MM.1S (cell line): ENCODE measurements at regions not wholly inside any gene's neighbourhood (a gene's known extent, or its start where the extent isn't known, plus 50 kb on each side); places are given as distances from the start of the nearest gene placed in this dataset.

Source experiments
- DNase-seq: peaks from one replicate; pipeline ENCODE4 v3.0.0-alpha.2; 2015
- H2AFZ ChIP-seq: fragments of 300-600 bp; sonication (generic); 2 replicates; pipeline ENCODE4 v1.6.0; 2016; ENCODE audit warnings: antibody characterized with exemption, low read length
- H3F3A ChIP-seq: fragments of 300-600 bp; sonication (generic); 2 replicates; pipeline ENCODE4 v1.6.1; 2016; ENCODE audit warnings: mild to moderate bottlenecking, antibody characterized with exemption, low read length, moderate library complexity, mixed read lengths; ENCODE audit not compliant: insufficient read depth
- H3K27ac ChIP-seq: fragments of 300-600 bp; sonication (generic); 2 replicates; pipeline ENCODE4 v1.5.1; 2016; ENCODE audit warnings: mild to moderate bottlenecking, low read length
- H3K27me3 ChIP-seq: fragments of 300-600 bp; sonication (generic); replicated peaks from 2 replicates; pipeline ENCODE4 v1.6.0; 2016; ENCODE audit warnings: low read length; ENCODE audit not compliant: insufficient read depth
- H3K36me3 ChIP-seq: fragments of 300-600 bp; sonication (generic); replicated peaks from 2 replicates; pipeline ENCODE4 v1.6.1; 2016; ENCODE audit warnings: mild to moderate bottlenecking, low read length, mixed read lengths; ENCODE audit not compliant: insufficient read depth
- H3K4me1 ChIP-seq: fragments of 300-600 bp; sonication (generic); 2 replicates; pipeline ENCODE4 v1.6.1; 2016; ENCODE audit warnings: low read length, mixed read lengths
- H3K4me2 ChIP-seq: fragments of 300-600 bp; sonication (generic); 2 replicates; pipeline ENCODE4 v1.6.0; 2016; ENCODE audit warnings: low read depth, low read length
- H3K4me3 ChIP-seq: fragments of 300-600 bp; sonication (generic); 2 replicates; pipeline ENCODE4 v1.5.1; 2016; ENCODE audit warnings: low read length, mixed read lengths
- H3K79me2 ChIP-seq: fragments of 300-600 bp; sonication (generic); 2 replicates; pipeline ENCODE4 v1.6.1; 2016; ENCODE audit warnings: mixed run types, low read length, mixed read lengths
- H3K9ac ChIP-seq: fragments of 300-600 bp; sonication (generic); 2 replicates; pipeline ENCODE4 v1.6.1; 2016; ENCODE audit warnings: low read length, mixed read lengths
- H3K9me2 ChIP-seq: fragments of 300-600 bp; sonication (generic); replicated peaks from 2 replicates; pipeline ENCODE4 v1.6.1; 2016; ENCODE audit warnings: mild to moderate bottlenecking, low read length, mixed read lengths; ENCODE audit not compliant: insufficient read depth
- H3K9me3 ChIP-seq: fragments of 300-600 bp; sonication (generic); replicated peaks from 2 replicates; pipeline ENCODE4 v1.6.1; 2016; ENCODE audit warnings: mild to moderate bottlenecking, low read length, mixed read lengths; ENCODE audit not compliant: insufficient read depth
- H4K20me1 ChIP-seq: fragments of 300-600 bp; sonication (generic); 2 replicates; pipeline ENCODE4 v1.6.1; 2016; ENCODE audit warnings: mild to moderate bottlenecking, low read length, moderate library complexity, mixed read lengths; ENCODE audit not compliant: insufficient read depth
- CTCF ChIP-seq: fragments of 300-600 bp; sonication (generic); IDR thresholded peaks from 2 replicates; pipeline ENCODE4 v1.5.1; 2016; ENCODE audit warnings: antibody characterized with exemption, low read length, mixed read lengths
- EZH2 ChIP-seq: fragments of 300-600 bp; sonication (generic); optimal IDR thresholded peaks from 2 replicates; pipeline ENCODE3; 2017; ENCODE audit warnings: low read depth, mild to moderate bottlenecking, antibody characterized with exemption, low read length, mixed read lengths
- EZH2phosphoT487 ChIP-seq: fragments of 300-600 bp; sonication (generic); IDR thresholded peaks from 2 replicates; pipeline ENCODE4 v1.6.1; 2018; ENCODE audit warnings: antibody characterized with exemption, low read length

- no peak overlapping the region for H2AFZ ChIP-seq
- no peaks in the 10 kb centered on the region for H3K9me2 ChIP-seq
- peaks cover 11% of the 10 kb centered on the region; the same call in 1 of the 2 replicates for H3K4me1 ChIP-seq
- no peaks in the 10 kb centered on the region for H3K9me3 ChIP-seq
- H4K20me1 ChIP-seq = no peaks in the 10 kb centered on the region
- no peak overlapping the region for H3K9ac ChIP-seq
- no peaks in the 10 kb centered on the region for H3K27me3 ChIP-seq
- H3K79me2 ChIP-seq = no peaks in the 10 kb centered on the region
- no peak overlapping the region for H3K27ac ChIP-seq
- H3K36me3 ChIP-seq = no peaks in the 10 kb centered on the region
- TF ChIP-seq EZH2phosphoT487 (no peak), EZH2 (no peak), CTCF (no peak)
- no peak overlapping the region for H3K4me2 ChIP-seq
- H3F3A ChIP-seq = no peaks in the 10 kb centered on the region
- DNase-seq = no peak
- no peak overlapping the region for H3K4me3 ChIP-seq
These were observed 98.7 kb downstream of the RAMP3 start for GRCh38 chr7:45256309-45256708.

GRCh38 chr7:45256775-45257174 is 99.2 kb downstream of the RAMP3 start:
- Histone ChIP-seq H2AFZ (no peak overlapping the region), H3K9ac (no peak overlapping the region), H3K27ac (no peak overlapping the region), H4K20me1 (no peaks in the 10 kb centered on the region), H3K9me3 (no peaks in the 10 kb centered on the region), H3K36me3 (no peaks in the 10 kb centered on the region), H3K27me3 (no peaks in the 10 kb centered on the region), H3F3A (no peaks in the 10 kb centered on the region), H3K79me2 (no peaks in the 10 kb centered on the region), H3K4me1 (peaks cover 11% of the 10 kb centered on the region; the same call in 1 of the 2 replicates), H3K4me3 (no peak overlapping the region), H3K4me2 (no peak overlapping the region), H3K9me2 (no peaks in the 10 kb centered on the region)
- DNase-seq = no peak
- TF ChIP-seq EZH2 (no peak), CTCF (no peak), EZH2phosphoT487 (no peak)

- peaks cover 11% of the 10 kb centered on the region; the same call in 1 of the 2 replicates for H3K4me1 ChIP-seq
- H4K20me1 ChIP-seq = no peaks in the 10 kb centered on the region
- TF ChIP-seq EZH2 (no peak), CTCF (no peak), EZH2phosphoT487 (no peak)
- no peak for DNase-seq
- H3K9me2 ChIP-seq = no peaks in the 10 kb centered on the region
- H3K4me2 ChIP-seq = no peak overlapping the region
- no peak overlapping the region for H3K27ac ChIP-seq
- no peak overlapping the region for H3K4me3 ChIP-seq
- H3K9me3 ChIP-seq = no peaks in the 10 kb centered on the region
- H3K79me2 ChIP-seq = no peaks in the 10 kb centered on the region
- no peaks in the 10 kb centered on the region for H3F3A ChIP-seq
- no peaks in the 10 kb centered on the region for H3K27me3 ChIP-seq
- H3K9ac ChIP-seq = no peak overlapping the region
- H2AFZ ChIP-seq = no peak overlapping the region
- no peaks in the 10 kb centered on the region for H3K36me3 ChIP-seq
These were observed 99.7 kb downstream of the RAMP3 start for GRCh38 chr7:45257284-45257683.
